Bronchial epithelial cell (primary cell): ENCODE measurements at regions not wholly inside any gene's neighbourhood (a gene's known extent, or its start where the extent isn't known, plus 50 kb on each side); places are given as distances from the start of the nearest gene placed in this dataset.

ENCODE experiments used
- DNase-seq: peaks from one replicate; pipeline ENCODE4 v3.0.0-alpha.2; 2010; ENCODE audit warnings: low read depth
- FAIRE-seq: peaks from 2 replicates; lab custom pipeline; 2011; peaks lifted over from hg19 to GRCh38; lab: Jason Lieb, UNC
- H3K27me3 ChIP-seq: 2 replicates; pipeline ENCODE4 v1.5.1; 2011; ENCODE audit warnings: low read length; ENCODE audit not compliant: control insufficient read depth, insufficient read depth
- H3K36me3 ChIP-seq: 2 replicates; pipeline ENCODE4 v1.5.1; 2011; ENCODE audit warnings: low read length; ENCODE audit not compliant: control insufficient read depth, insufficient read depth
- H3K4me3 ChIP-seq: 2 replicates; pipeline ENCODE4 v1.5.1; 2011; ENCODE audit warnings: mild to moderate bottlenecking, low read depth, low read length, control low read depth
- TF ChIP-seq, protein P1 (sequence below): IDR thresholded peaks from 2 replicates; pipeline ENCODE4 v1.5.1; 2011; ENCODE audit warnings: mild to moderate bottlenecking, moderate library complexity, low read length, control low read depth, inconsistent platforms; ENCODE audit not compliant: insufficient read depth, severe bottlenecking

GRCh38 chr20:22861990-22862389 lies 173.1 kb upstream of the SSTR4 start:
- TF ChIP-seq, protein P1, sequence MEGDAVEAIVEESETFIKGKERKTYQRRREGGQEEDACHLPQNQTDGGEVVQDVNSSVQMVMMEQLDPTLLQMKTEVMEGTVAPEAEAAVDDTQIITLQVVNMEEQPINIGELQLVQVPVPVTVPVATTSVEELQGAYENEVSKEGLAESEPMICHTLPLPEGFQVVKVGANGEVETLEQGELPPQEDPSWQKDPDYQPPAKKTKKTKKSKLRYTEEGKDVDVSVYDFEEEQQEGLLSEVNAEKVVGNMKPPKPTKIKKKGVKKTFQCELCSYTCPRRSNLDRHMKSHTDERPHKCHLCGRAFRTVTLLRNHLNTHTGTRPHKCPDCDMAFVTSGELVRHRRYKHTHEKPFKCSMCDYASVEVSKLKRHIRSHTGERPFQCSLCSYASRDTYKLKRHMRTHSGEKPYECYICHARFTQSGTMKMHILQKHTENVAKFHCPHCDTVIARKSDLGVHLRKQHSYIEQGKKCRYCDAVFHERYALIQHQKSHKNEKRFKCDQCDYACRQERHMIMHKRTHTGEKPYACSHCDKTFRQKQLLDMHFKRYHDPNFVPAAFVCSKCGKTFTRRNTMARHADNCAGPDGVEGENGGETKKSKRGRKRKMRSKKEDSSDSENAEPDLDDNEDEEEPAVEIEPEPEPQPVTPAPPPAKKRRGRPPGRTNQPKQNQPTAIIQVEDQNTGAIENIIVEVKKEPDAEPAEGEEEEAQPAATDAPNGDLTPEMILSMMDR: no peak
- DNase-seq: peak; percentile 22
- FAIRE-seq: no peak

DNA sequence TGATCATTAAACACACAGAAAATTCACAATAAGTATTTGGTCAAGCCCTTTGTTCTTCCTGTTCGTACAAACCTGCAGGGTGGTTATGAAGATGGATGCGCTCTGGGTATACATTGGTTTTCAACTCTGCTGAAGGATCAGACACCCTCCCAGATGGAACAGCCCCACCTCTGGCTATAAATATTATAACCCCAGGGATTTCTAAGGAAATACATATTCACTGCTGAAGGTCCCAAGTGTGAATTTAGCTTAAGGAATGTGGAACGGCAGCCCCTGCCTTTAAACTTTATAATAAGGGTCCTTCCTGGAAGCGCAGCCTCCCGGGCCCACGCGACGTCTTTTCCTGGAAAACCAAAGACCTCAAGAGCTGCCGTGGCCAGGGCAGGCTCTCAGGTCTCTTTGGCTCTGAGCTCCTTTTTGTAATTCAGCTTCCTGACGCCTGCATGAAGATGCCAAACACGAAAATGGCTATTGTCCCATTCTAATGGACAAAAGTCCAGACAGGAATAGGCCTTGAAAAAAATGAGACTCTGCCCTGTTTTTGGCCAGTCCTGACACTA lies 172.4 kb upstream of the SSTR4 start:
- H3K4me3 ChIP-seq: no peak overlapping the region
- TF ChIP-seq, protein P1: no peak
- H3K36me3 ChIP-seq: no peaks in the 10 kb centered on the region
- no peaks in the 10 kb centered on the region for H3K27me3 ChIP-seq
- FAIRE-seq (no peak), DNase-seq (no peak)

More at GRCh38 chr20:22861990-22862389, 173.1 kb upstream of the SSTR4 start:
- Histone ChIP-seq H3K36me3 (no peaks in the 10 kb centered on the region), H3K4me3 (no peak overlapping the region), H3K27me3 (no peaks in the 10 kb centered on the region)

DNA sequence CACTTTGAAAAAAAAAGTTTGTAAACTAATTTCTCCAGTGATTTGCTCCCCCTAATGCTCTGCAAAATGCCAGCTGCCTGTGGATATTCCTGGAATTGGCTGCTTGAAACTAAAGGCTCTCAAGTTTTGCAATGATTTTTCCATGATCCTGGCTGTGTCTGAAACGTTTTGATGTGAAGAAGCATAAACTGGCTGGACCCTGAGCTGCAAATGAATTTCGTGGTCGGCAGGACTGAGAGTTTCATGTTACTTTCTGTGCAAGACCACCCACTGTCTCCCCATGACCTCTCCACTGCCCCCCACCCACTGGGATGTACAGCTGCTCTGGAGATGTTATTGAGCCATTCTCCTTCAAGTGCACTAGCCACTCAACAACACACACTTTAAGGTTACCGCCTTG lies 171.3 kb upstream of the SSTR4 start:
- Histone ChIP-seq H3K36me3 (no peaks in the 10 kb centered on the region), H3K27me3 (no peaks in the 10 kb centered on the region), H3K4me3 (no peak overlapping the region)
- no peak for FAIRE-seq
- DNase-seq: no peak
- TF ChIP-seq, protein P1: no peak

DNA sequence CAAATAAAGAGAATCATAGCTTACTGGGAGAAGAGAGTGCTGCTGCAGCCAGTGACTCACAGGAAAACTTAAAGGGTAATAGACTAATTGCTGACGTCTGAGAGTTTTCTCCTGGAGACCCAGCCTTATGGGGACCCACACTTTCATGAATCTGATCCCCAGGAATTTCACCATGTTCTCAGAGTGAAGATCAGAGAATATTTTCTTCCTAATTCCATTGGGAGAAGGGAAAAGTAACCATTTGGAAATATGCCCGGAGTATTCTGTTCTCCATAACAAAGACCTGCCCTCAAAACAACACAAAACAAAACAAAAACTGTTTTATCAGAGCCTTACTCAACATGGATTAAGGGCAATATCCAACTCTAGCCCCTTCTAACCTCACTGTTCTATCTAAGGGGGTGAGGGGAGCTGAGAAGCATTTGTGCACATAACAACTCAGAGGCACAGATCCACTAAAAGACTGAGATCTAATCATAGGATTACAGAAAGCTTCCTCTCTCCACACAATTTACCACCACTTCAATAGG lies 168.2 kb upstream of the SSTR4 start:
- no peaks in the 10 kb centered on the region for H3K36me3 ChIP-seq
- no peaks in the 10 kb centered on the region for H3K27me3 ChIP-seq
- FAIRE-seq: no peak
- TF ChIP-seq, protein P1: no peak
- DNase-seq: peak; percentile 13
- H3K4me3 ChIP-seq: no peak overlapping the region

DNA sequence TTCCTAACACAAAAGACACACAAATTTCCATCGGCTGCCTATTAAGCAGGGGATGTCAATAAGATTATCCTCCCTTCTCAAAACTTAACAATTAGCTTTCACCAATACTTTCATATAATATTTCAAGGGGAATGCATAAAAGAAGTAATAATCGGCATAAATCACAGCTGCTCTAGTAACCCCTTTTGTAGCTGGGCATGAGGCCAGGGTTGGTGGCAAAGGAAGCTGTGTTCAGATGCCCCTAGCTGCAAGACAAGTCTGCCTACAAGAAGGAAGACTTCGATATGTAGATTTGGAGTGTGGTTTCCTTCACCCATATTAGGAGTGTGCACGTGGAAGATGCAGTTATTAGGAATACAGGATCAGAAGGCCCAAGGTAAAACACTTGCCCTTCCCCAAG lies 156.9 kb upstream of the SSTR4 start:
- Histone ChIP-seq H3K4me3 (no peak overlapping the region), H3K36me3 (no peaks in the 10 kb centered on the region), H3K27me3 (no peaks in the 10 kb centered on the region)
- FAIRE-seq (no peak), DNase-seq (no peak)
- TF ChIP-seq, protein P1: no peak

GRCh38 chr20:22880277-22880676 lies 154.8 kb upstream of the SSTR4 start:
- no peaks in the 10 kb centered on the region for H3K36me3 ChIP-seq
- FAIRE-seq: no peak
- no peaks in the 10 kb centered on the region for H3K27me3 ChIP-seq
- no peak for DNase-seq
- no peak overlapping the region for H3K4me3 ChIP-seq
- TF ChIP-seq, protein P1: no peak
